HG03135 (cell line): ENCODE measurements at regions not wholly inside any gene's neighbourhood (a gene's known extent, or its start where the extent isn't known, plus 50 kb on each side); places are given as distances from the start of the nearest gene placed in this dataset.
"Not testable (repeated sequence)": the region's sequence is repeated elsewhere in the genome, so short reads cannot be mapped to it uniquely, and the experiment has no call there.

Experiments used
- ATAC-seq: cut with Tn5 transposase; IDR thresholded peaks from one replicate; pipeline ENCODE4 v1.9.1; 2021; ENCODE audit warnings: mild to moderate bottlenecking, moderate library complexity; ENCODE audit not compliant: unreplicated experiment

DNA sequence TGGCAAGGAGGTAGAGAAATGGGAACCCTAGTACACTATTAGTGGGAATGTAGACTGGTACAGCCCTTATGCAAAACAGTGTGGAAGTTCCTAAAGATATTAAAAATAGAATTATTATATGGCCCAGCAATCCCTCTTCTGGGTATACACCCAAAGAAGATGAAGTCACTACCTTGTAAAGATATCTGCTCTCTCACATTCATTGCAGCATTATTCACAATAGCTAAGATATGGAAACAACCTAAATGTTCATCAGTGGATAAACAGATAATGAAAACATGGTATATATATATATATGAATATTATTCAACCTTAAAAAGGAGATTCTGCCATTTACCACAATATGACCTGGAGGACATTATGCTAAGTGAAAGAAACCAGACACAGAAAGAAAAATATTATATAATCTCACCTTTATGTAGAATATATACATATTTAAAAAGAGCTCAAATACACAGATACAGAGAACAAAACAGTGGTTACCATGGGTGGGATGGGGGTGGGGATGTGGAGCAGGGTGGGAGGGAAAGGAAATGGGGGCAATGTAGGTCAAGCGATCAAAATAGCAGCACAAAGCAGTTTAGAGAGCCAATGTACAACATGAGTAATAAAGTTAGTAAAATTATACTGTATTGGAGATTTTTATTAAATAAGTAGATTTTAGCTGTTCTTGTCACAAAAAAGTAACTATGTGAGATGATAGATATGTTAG is 138.6 kb downstream of the SPRY1 start:
- no peak for ATAC-seq

DNA sequence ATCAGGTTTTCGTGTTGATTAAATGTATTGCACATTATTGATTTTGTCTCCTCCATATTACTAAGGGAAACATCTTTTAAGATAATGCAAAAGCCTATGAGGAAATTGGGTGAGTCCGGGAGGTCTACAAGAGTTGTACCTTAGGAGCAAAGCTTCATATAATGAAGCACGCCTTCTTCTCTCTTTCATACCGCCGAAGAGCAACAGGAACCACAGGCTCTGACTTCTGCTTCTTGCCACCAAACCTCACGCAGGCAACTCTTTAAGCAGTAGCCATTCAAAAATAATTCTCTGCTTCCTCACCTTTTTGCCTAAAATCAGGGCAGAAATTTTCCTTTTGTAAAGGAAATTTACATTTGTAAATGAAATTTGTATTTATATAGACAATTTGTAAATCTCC is 139.6 kb downstream of the SPRY1 start:
- ATAC-seq: no peak

DNA sequence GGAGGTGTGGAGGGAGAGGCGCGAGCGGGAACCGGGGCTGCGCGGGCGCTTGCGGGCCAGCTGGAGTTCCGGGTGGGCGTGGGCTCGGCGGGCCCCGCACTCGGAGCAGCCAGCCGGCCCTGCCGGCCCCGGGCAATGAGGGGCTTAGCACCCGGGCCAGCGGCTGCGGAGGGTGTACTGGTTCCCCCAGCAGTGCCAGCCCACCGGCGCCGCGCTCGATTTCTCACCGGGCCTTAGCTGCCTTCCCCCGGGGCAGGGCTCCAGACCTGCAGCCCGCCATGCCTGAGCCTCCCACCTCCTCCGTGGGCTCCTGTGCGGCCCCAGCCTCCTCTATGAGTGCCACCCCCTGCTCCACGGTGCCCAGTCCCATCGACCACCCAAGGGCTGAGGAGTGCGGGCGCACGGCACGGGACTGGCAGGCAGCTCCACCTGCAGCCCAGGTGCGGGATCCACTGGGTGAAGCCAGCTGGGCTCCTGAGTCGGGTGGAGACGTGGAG is 141.4 kb downstream of the SPRY1 start:
- ATAC-seq: not testable (repeated sequence)

DNA sequence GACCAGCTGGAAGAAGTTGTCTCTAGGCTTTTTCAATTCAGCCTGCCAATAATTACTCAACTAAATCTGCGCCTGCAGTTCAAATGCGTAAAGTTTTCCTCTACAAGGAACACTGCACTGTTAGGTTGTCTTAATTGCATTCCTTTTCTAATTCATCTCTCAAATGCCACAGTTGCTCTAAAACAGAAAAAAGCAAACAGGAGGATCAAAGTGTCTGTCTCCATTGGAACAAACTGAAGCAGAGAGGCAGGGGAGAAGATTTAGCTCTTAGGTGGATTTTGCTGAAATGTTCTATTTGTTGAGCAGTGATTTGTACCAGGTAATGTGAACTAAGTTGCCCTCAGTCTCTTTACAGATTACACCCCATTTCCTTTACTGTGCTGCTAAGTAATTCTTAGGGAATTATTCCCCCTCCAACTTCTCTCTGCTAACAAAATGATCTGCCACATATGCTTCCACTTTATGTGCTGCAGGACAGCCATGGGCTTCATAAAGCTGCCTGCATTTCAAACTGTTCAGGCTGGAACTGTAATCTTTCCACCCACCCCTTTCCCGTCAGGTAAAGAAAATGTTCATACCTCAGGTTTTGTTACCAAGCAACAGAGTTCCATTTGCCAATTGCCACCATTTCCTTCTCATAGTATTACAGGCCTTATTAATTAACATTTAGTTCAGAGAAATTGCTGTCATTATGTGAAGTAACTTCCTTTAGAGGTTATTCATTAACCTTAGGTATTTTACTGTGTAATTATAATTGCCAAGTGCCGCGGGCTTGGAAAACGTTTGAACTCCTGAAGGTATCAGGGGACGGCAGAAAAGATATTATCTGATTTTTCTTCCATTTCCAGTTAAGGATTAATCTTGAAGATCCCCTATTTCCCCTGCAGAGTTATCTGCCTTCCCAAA is 149.3 kb downstream of the SPRY1 start:
- no peak for ATAC-seq

DNA sequence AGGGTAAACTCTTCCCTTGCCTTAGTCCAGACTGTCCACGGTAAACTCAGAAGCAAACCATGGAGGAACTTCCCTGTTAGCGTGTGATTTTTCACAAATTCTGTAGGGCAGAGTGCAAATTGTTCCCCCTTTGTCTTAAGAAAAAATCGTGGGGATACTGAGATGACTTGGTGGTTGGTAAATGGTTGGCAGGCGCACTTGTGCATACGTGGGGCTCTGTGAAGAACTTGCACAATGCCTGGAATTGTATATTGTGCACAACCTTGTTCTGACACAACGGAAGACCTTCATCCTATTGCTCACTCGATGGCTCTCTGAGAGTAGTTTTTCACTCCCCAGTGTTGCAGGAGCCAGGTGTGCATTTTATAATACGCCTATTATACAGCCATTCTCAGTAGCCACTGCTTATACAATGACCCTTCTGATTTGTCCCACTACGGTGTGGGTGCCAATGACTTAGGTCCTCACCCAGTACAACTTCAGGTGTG is 150.0 kb downstream of the SPRY1 start:
- no peak for ATAC-seq

- ATAC-seq: no peak
These were observed 150.9 kb downstream of the SPRY1 start for GRCh38 chr4:123547216-123548165.

- no peak for ATAC-seq
These were observed 156.7 kb downstream of the SPRY1 start for GRCh38 chr4:123553279-123553678.

DNA sequence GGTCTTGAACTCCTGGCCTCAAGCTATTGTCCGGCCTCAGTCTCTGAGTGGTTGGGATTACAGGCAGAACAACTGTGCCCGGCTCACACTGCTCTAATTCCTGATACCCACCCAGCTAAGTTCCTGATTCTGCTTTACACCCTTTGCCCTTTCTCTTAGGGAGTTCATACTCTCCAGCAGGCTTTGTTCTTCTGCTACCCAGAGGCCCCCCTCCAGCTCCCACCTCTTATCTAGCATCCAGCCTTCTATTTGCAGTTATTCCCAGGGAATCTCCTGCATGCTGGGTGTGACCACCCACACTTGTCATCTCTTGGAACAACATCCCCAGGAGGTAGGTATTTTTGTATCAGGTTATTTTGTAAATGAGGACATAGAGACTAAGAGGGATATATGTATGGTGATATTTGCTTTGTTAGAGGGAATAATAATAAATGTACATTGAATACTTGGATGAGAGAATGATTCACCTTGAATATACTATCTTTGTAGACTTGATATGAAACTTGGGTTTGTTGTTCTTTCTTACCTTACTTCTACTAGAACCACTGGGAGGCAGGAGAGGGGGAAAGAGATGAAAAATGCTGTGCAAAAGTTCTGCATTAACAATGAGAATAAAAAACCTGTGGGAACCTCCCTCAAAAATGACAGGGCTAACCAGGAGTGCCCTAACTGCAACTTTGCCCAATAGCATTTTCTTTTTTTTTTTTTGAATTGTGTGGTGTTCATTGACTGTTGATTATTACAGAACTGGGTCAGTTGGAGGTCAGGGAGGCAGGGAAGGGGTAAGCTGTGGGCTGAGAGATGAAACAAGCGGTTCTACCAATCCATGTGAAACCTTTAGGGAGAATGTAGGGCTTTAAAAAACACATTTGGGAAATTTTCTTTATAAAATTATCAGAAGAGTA is 157.4 kb downstream of the SPRY1 start:
- ATAC-seq: no peak

GRCh38 chr4:123554801-123555232 is 158.2 kb downstream of the SPRY1 start:
- ATAC-seq: no peak

- ATAC-seq: no peak
These were observed 158.7 kb downstream of the SPRY1 start for GRCh38 chr4:123555233-123555806.

DNA sequence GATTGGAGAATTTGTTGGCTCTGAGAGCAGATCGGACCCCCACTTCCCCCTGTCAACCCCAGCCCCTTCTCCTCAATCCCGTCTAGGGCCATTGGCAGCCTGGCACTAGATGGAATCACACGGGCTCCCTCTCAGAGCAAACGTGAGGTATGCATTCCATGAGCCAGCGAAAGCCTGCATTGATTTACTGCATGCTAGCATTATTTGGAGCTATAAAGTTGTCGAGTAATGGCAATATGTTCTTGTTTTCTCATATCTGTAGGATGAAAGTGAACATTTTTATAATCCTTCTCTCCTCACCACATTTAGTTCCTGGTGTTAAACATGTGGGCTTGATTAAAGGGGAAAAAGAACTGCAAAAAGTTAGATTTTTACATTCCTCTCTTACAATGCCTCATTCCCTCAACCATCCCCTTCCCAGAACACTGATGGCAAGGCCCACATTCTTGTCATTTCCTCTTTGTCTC is 159.2 kb downstream of the SPRY1 start:
- no peak for ATAC-seq

DNA sequence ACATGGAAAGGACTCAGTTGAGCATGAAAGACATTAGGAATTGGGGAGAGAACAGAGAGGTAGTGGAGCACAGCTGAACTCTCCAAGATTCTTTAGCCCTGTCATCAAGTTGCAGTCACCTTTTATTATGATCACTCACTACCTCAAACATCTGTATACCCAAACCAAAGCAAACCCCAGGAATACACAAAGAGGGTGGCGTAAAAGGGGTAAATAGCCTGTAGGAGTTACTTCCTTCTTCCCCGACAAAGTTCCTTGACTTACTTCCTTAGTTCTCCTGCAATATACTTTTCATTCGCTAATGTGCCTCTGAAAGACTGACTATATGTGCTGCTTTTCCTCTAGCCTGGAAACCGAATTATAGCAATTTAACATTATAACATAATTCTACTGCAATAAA is 159.9 kb downstream of the SPRY1 start:
- no peak for ATAC-seq

DNA sequence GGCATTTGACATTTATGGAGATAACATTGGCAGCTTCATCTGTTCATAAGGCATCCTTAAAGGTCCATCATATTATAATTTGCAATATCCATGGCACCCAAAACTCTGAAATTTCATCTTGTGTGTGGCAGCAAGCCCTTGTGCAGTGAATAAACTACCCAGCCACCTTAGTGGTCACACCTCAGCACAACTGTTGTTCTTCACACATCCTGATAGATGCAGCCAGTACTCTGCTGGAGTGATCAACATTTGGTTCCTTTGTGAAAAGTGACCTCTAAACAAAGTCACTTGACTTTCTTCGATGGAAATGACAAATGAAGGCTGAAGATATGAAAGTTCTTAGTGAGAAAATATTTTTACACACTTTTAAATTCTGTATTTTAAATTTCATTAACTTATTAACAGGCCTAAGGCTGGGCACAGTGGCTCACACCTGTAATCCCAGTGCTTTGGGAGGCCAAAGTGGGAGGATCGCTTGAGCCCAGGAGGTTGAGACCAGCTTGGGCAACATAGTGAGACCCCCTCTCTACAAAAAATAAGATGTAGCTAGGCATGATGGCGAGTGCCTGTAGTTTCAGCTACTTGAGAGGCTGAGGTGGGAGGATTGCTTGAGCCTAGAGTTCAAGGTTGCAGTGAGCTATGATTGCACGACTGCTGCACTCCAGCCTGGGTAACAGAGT is 161.4 kb downstream of the SPRY1 start:
- no peak for ATAC-seq

DNA sequence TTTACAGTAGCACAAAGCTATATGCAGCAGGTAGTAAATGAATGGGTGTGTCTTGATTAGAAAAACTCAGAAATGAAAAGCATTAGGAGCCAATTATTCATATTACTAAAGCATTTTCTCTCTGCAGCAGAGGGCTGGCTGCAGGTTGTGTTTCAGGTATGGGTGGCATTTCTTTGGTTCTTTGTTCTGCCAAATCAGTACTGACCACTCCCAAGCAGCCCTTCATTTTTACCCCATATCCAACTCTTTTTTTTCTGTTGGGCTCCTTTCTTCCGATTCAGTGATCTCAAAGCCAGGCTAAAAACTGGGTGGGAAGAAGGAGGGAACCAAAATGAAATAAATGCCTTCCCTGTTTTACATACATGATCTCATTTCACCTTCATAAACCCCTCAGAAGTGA is 162.3 kb downstream of the SPRY1 start:
- no peak for ATAC-seq

DNA sequence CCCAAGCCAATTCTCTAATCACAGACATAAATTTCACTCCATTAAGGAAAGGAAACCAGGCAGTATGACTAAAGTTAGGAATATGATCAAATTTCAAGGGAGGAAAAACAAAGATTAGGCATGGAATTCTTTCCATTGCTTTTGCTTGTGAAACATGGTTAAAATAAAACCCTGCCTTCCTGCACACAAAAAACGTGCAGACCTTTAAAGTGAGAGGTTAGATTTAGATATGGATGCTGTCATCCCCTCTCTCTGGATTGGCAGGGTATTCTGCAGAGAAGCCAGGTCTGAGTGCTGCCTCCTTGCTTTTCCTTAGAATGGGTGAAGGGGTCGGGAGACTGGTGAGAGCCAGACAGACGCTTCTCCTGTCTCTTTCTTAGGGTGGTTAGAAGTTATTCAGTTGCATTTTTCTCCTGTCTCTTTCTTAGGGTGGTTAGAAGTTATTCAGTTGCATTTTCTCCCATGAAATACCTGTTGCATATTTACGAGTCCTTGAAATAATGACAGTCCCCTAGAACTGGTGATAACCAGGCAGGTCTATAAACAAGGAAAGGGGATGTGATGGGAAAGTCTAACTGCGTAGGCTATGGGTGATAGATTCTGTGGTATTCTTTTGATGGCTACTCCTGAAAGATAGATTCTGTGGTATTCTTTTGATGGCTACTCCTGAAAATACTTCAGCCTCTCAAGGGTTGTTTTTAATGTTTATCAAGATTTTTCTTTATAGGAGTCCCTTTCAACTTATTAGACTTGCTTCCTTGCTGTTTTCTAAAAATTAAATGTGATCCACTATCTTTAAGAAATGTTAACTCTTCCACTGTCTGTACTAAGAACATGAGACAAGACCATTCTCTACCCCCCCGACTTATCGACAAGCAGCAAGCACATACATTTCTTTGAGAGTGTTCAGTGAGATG is 163.6 kb downstream of the SPRY1 start:
- no peak for ATAC-seq

GRCh38 chr4:123561525-123561924 is 164.9 kb downstream of the SPRY1 start:
- no peak for ATAC-seq

DNA sequence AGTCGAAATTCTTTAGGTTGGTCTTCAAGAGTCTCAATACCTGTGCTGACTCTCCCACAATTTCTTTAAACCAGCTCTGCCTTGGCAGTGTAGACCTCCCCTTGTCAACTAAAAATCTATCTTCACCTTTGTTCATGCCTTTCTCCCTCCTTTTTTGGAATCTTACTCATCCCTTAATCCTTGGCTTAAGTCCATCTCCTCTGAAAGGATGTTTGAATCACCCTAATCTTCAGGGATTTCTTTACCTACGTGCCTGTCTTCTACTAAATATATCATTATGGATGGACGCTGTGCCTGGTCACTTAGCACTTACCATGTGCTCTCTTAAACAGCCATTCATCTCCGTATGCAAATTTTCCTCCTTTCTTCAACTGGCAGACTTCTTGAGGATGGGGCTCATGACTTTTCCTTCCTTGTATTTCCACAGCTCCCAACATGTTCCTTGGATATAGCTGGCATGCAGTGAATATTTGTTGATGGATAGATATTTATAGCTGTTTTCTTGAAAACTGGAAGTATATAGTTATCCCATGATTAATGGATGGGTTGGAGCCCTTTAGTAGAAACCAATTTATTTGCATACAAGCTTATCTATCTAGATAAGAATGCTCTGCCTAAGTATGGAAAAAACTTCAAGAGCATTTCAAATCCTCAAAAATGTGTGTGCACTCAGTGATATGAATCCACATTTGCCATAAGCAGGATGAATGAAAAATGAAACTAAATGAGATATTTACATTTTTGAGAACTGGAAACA is 166.6 kb downstream of the SPRY1 start:
- ATAC-seq: no peak
